Panc1 (cell line): ENCODE measurements at regions not wholly inside any gene's neighbourhood (a gene's known extent, or its start where the extent isn't known, plus 50 kb on each side); places are given as distances from the start of the nearest gene placed in this dataset.

ENCODE experiments used
- ATAC-seq: fragments of 200-7000 bp; cut with Tn5 transposase; 2 replicates; pipeline ENCODE4 v1.9.1; 2020; ENCODE audit warnings: mild to moderate bottlenecking, moderate library complexity
- BruUV-seq: library from RNA; stranded (reverse); fragments of 400-500 nt; replicated peaks from 2 replicates; lab custom pipeline; 2021; lab: Mats Ljungman, UMichigan
- CTCF ChIA-PET: fragments of 300-600 bp; sonication (Branson Sonifier 250); formaldehyde crosslinking; loops from one replicate; lab custom pipeline; 2022; ENCODE audit warnings: antibody characterized with exemption; lab: Charles Lee
- POLR2A ChIA-PET: fragments of 300-600 bp; sonication (Branson Sonifier 250); formaldehyde crosslinking; loops from one replicate; lab custom pipeline; 2022; ENCODE audit warnings: antibody characterized with exemption; lab: Charles Lee
- DNase-seq: peaks from one replicate; pipeline ENCODE4 v3.0.0-alpha.2; 2010; ENCODE audit warnings: low read depth, low spot score
- H3K27ac ChIP-seq: 2 replicates; pipeline ENCODE4 v1.5.1; 2011; ENCODE audit warnings: mild to moderate bottlenecking, low read length, inconsistent platforms
- H3K27me3 ChIP-seq: fragments of 200-500 bp; sonication (Bioruptor generic); 2 replicates; pipeline ENCODE4 v1.6.0; 2014; ENCODE audit warnings: low read length, inconsistent platforms; ENCODE audit not compliant: control insufficient read depth, insufficient read depth
- H3K36me3 ChIP-seq: fragments of 200-500 bp; sonication (Bioruptor generic); 2 replicates; pipeline ENCODE4 v1.5.1; 2014; ENCODE audit warnings: inconsistent platforms, mild to moderate bottlenecking, low read length, moderate library complexity; ENCODE audit not compliant: control insufficient read depth, insufficient read depth
- H3K4me1 ChIP-seq: 2 replicates; pipeline ENCODE4 v1.5.1; 2011; ENCODE audit warnings: inconsistent platforms, mild to moderate bottlenecking, low read length, moderate library complexity; ENCODE audit not compliant: control insufficient read depth, insufficient read depth
- H3K4me3 ChIP-seq, 2 experiments: 2 replicates each; pipeline ENCODE4 v1.5.1; 2011 to 2012; ENCODE audit warnings: low read depth in 2 of 2, low read length in 2 of 2, mild to moderate bottlenecking in 2 of 2, inconsistent platforms in 1 of 2, moderate library complexity in 1 of 2
- H3K9me3 ChIP-seq: fragments of 200-500 bp; sonication (Bioruptor generic); 2 replicates; pipeline ENCODE4 v1.5.1; 2014; ENCODE audit warnings: low read depth, mild to moderate bottlenecking, inconsistent platforms, low read length, moderate library complexity; ENCODE audit not compliant: control insufficient read depth, insufficient read depth
- POLR2AphosphoS5 ChIP-seq: IDR thresholded peaks from 2 replicates; pipeline ENCODE4 v1.6.1; 2012; ENCODE audit warnings: mild to moderate bottlenecking, low read depth, low read length, moderate library complexity
- SIN3A ChIP-seq: IDR thresholded peaks from 2 replicates; pipeline ENCODE4 v1.6.1; 2012; ENCODE audit warnings: low read depth, mild to moderate bottlenecking, low read length, moderate library complexity, borderline replicate concordance; ENCODE audit not compliant: insufficient read depth
- TCF7L2 ChIP-seq: IDR thresholded peaks from 2 replicates; pipeline ENCODE4 v1.6.1; 2011; ENCODE audit warnings: mild to moderate bottlenecking, low read depth, low read length, inconsistent platforms
- in situ Hi-C: cut with HindIII; loops from 2 replicates; pipeline ENCODE4 v1.10.0; 2016; ENCODE audit warnings: low sequenced_read_pairs, low pct_unique_long_range_greater_than_20kb
- intact Hi-C: fragments of 100-400 bp; cut with micrococcal nuclease; formaldehyde crosslinking; loops from one replicate; pipeline ENCODE4 v1.10.0; 2022; ENCODE audit not compliant: unreplicated experiment
- TF ChIP-seq, protein P1 (sequence below), 2 experiments: IDR thresholded peaks; 2 replicates each; pipeline ENCODE4 v1.6.1; 2011 to 2012; ENCODE audit warnings: low read depth in 2 of 2, control low read depth in 1 of 2, low read length in 1 of 2, mild to moderate bottlenecking in 1 of 2, moderate library complexity in 1 of 2; ENCODE audit not compliant: insufficient read depth in 1 of 2
- TF ChIP-seq, protein P2 (sequence below): fragments of 450-650 bp; IDR thresholded peaks from 2 replicates; pipeline ENCODE4 v1.5.1; 2017; ENCODE audit warnings: mild to moderate bottlenecking

DNA sequence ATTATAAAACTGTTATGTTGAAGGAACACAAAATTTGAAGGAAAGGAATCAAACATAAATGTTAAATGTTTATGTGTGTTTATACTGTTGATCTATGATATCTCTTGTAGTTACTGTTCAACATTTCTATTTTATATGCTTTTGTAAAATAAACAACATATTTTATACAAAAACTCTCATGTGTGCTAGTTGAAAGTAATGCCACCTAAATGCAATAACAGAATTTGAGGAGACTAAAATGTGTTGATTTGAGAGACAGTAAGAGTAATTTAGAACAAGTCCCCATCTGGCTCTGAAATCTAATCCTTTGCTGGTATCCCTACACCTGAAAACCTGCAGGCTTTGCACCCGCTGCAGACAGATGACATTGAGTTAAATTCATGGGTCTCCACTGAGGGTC lies 95.7 kb upstream of the TOP3B start:
- H3K27me3 ChIP-seq: no peaks in the 10 kb centered on the region
- DNase-seq: no peak
- H3K4me1 ChIP-seq: no peaks in the 10 kb centered on the region
- H3K36me3 ChIP-seq: no peaks in the 10 kb centered on the region
- intact Hi-C loops: no loop called here
- no TSS peak for BruUV-seq
- ChIA-PET POLR2A (no interaction called here), CTCF (no interaction called here)
- no peak overlapping the region for H3K27ac ChIP-seq
- TF ChIP-seq, protein P1, sequence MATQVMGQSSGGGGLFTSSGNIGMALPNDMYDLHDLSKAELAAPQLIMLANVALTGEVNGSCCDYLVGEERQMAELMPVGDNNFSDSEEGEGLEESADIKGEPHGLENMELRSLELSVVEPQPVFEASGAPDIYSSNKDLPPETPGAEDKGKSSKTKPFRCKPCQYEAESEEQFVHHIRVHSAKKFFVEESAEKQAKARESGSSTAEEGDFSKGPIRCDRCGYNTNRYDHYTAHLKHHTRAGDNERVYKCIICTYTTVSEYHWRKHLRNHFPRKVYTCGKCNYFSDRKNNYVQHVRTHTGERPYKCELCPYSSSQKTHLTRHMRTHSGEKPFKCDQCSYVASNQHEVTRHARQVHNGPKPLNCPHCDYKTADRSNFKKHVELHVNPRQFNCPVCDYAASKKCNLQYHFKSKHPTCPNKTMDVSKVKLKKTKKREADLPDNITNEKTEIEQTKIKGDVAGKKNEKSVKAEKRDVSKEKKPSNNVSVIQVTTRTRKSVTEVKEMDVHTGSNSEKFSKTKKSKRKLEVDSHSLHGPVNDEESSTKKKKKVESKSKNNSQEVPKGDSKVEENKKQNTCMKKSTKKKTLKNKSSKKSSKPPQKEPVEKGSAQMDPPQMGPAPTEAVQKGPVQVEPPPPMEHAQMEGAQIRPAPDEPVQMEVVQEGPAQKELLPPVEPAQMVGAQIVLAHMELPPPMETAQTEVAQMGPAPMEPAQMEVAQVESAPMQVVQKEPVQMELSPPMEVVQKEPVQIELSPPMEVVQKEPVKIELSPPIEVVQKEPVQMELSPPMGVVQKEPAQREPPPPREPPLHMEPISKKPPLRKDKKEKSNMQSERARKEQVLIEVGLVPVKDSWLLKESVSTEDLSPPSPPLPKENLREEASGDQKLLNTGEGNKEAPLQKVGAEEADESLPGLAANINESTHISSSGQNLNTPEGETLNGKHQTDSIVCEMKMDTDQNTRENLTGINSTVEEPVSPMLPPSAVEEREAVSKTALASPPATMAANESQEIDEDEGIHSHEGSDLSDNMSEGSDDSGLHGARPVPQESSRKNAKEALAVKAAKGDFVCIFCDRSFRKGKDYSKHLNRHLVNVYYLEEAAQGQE (IDR thresholded peaks at IDR 0.05; ENCODE audit: insufficient read depth in 1 of 2, low read depth in 2 of 2, low read length in 1 of 2): no peak
- TF ChIP-seq, protein P2, sequence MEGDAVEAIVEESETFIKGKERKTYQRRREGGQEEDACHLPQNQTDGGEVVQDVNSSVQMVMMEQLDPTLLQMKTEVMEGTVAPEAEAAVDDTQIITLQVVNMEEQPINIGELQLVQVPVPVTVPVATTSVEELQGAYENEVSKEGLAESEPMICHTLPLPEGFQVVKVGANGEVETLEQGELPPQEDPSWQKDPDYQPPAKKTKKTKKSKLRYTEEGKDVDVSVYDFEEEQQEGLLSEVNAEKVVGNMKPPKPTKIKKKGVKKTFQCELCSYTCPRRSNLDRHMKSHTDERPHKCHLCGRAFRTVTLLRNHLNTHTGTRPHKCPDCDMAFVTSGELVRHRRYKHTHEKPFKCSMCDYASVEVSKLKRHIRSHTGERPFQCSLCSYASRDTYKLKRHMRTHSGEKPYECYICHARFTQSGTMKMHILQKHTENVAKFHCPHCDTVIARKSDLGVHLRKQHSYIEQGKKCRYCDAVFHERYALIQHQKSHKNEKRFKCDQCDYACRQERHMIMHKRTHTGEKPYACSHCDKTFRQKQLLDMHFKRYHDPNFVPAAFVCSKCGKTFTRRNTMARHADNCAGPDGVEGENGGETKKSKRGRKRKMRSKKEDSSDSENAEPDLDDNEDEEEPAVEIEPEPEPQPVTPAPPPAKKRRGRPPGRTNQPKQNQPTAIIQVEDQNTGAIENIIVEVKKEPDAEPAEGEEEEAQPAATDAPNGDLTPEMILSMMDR: no peak
- no peak for TF ChIP-seq TCF7L2
- TF ChIP-seq POLR2AphosphoS5: no peak
- no peak for TF ChIP-seq SIN3A
- H3K4me3 ChIP-seq: no peak overlapping the region
- H3K9me3 ChIP-seq: no peaks in the 10 kb centered on the region
- in situ Hi-C loops: no loop called here
- ATAC-seq: no peak

DNA sequence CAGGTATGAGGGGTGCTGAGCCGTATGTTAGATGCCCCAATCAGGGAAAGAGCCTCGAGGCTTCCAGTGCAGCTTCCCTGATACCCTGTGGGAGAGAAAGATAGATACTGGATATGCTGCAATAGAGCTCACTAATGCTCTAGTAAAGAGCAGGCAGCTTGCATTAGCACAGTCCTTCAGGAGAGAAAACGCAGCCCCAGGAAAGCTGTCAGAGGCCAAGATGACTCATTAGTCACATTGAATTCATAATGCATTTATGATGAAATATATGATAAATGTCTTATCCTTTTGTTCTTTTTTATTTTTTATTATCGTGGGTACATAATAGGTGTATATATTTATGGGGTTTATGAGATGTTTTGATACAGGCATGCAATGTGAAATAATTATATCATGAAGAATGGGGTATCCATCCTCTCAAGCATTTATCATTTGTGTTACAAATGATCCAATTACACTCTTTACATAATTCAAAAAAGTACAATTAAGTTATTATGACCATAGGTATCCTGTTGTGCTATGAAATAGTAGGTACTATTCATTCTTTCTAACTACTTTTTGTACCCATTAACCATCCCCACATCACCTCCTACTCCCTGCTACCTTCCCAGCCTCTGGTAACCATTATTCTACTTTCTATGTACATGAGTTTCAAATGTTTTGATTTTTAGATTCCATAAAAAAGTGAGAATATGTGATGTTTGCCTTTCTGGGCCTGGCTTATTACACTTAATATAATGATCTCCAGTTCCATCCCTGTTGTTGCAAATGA lies 94.5 kb upstream of the TOP3B start:
- DNase-seq: no peak
- no TSS peak for BruUV-seq
- ATAC-seq: no peak
- ChIA-PET CTCF (no interaction called here), POLR2A (no interaction called here)
- Histone ChIP-seq H3K36me3 (no peaks in the 10 kb centered on the region), H3K27ac (no peak overlapping the region), H3K4me1 (no peaks in the 10 kb centered on the region), H3K4me3 (no peak overlapping the region), H3K27me3 (no peaks in the 10 kb centered on the region), H3K9me3 (no peaks in the 10 kb centered on the region)
- TF ChIP-seq TCF7L2: no peak
- TF ChIP-seq, protein P1 (IDR thresholded peaks at IDR 0.05; ENCODE audit: insufficient read depth in 1 of 2, low read depth in 2 of 2, low read length in 1 of 2): no peak
- TF ChIP-seq POLR2AphosphoS5: no peak
- TF ChIP-seq, protein P2: no peak
- no peak for TF ChIP-seq SIN3A
- intact Hi-C loops: no loop called here
- in situ Hi-C loops: no loop called here
